ENCODE measurements at regions not wholly inside any gene's neighbourhood (a gene's known extent, or its start where the extent isn't known, plus 50 kb on each side); places are given as distances from the start of the nearest gene placed in this dataset.

GRCh38 chr2:219824996-219825395 lies 197.6 kb downstream of the SLC4A3 start:
- H3K9ac ChIP-seq (ENCODE audit: low read length) = no peak overlapping the region
- H2AFZ ChIP-seq (ENCODE audit: low read depth, low read length) = no peak overlapping the region
- TF ChIP-seq RAD21 (conservative IDR thresholded peaks at IDR 0.05) (no peak), EZH2 (IDR thresholded peaks at IDR 0.05; ENCODE audit: borderline replicate concordance, insufficient read depth, low read length, poor library complexity, severe bottlenecking) (no peak), REST (IDR thresholded peaks at IDR 0.05; ENCODE audit: borderline replicate concordance) (no peak), CTCF (IDR thresholded peaks at IDR 0.05; ENCODE audit: poor library complexity, severe bottlenecking) (no peak), TAF1 (IDR thresholded peaks at IDR 0.05; ENCODE audit: low read depth) (no peak), SMC3 (conservative IDR thresholded peaks at IDR 0.05; ENCODE audit: poor library complexity) (no peak), MXI1 (conservative IDR thresholded peaks at IDR 0.05; ENCODE audit: poor library complexity, severe bottlenecking) (no peak), POLR2AphosphoS5 (IDR thresholded peaks at IDR 0.05) (no peak), EP300 (conservative IDR thresholded peaks at IDR 0.05; ENCODE audit: poor library complexity, severe bottlenecking) (no peak)
- no peaks in the 10 kb centered on the region for H4K20me1 ChIP-seq (ENCODE audit: insufficient read depth)
- no peaks in the 10 kb centered on the region for H3K9me2 ChIP-seq (ENCODE audit: insufficient read depth, low read length)
- no peak overlapping the region for H3K27ac ChIP-seq (ENCODE audit: low read length)
- H3K4me3 ChIP-seq (ENCODE audit: low read length) = no peak overlapping the region
- no peaks in the 10 kb centered on the region for H3K27me3 ChIP-seq (ENCODE audit: insufficient read depth, low read depth, low read length)
- no peaks in the 10 kb centered on the region for H3K36me3 ChIP-seq (ENCODE audit: insufficient read depth, low read length)
- no peaks in the 10 kb centered on the region for H3F3A ChIP-seq (ENCODE audit: insufficient read depth, low read length, poor library complexity, severe bottlenecking)
- no peaks in the 10 kb centered on the region for H3K79me2 ChIP-seq (replicated peaks; ENCODE audit: insufficient read depth, low read length)
- H3K4me2 ChIP-seq (ENCODE audit: low read length) = no peak overlapping the region
- no peaks in the 10 kb centered on the region for H3K9me3 ChIP-seq (ENCODE audit: low read length)

GRCh38 chr2:219828127-219828526 lies 200.7 kb downstream of the SLC4A3 start:
- H3K27me3 ChIP-seq (ENCODE audit: insufficient read depth, low read depth, low read length) = no peaks in the 10 kb centered on the region
- no peaks in the 10 kb centered on the region for H4K20me1 ChIP-seq (ENCODE audit: insufficient read depth)
- H2AFZ ChIP-seq (ENCODE audit: low read depth, low read length) = no peak overlapping the region
- no peaks in the 10 kb centered on the region for H3K79me2 ChIP-seq (replicated peaks; ENCODE audit: insufficient read depth, low read length)
- H3K9me2 ChIP-seq (ENCODE audit: insufficient read depth, low read length) = no peaks in the 10 kb centered on the region
- no peaks in the 10 kb centered on the region for H3K9me3 ChIP-seq (ENCODE audit: low read length)
- no peaks in the 10 kb centered on the region for H3F3A ChIP-seq (ENCODE audit: insufficient read depth, low read length, poor library complexity, severe bottlenecking)
- no peak overlapping the region for H3K27ac ChIP-seq (ENCODE audit: low read length)
- H3K9ac ChIP-seq (ENCODE audit: low read length) = no peak overlapping the region
- H3K4me2 ChIP-seq (ENCODE audit: low read length) = no peak overlapping the region
- H3K36me3 ChIP-seq (ENCODE audit: insufficient read depth, low read length) = no peaks in the 10 kb centered on the region
- no peak overlapping the region for H3K4me3 ChIP-seq (ENCODE audit: low read length)
- TF ChIP-seq RAD21 (conservative IDR thresholded peaks at IDR 0.05) = no peak
- no peak for TF ChIP-seq EP300 (conservative IDR thresholded peaks at IDR 0.05; ENCODE audit: poor library complexity, severe bottlenecking)
- TF ChIP-seq TAF1 (IDR thresholded peaks at IDR 0.05; ENCODE audit: low read depth) = no peak
- TF ChIP-seq SMC3 (conservative IDR thresholded peaks at IDR 0.05; ENCODE audit: poor library complexity) = no peak
- TF ChIP-seq EZH2 (IDR thresholded peaks at IDR 0.05; ENCODE audit: borderline replicate concordance, insufficient read depth, low read length, poor library complexity, severe bottlenecking) = no peak
- TF ChIP-seq REST (IDR thresholded peaks at IDR 0.05; ENCODE audit: borderline replicate concordance) = no peak
- TF ChIP-seq MXI1 (conservative IDR thresholded peaks at IDR 0.05; ENCODE audit: poor library complexity, severe bottlenecking) = no peak
- TF ChIP-seq CTCF (IDR thresholded peaks at IDR 0.05; ENCODE audit: poor library complexity, severe bottlenecking) = no peak
- no peak for TF ChIP-seq POLR2AphosphoS5 (IDR thresholded peaks at IDR 0.05)
